ENCODE measurements at regions not wholly inside any gene's neighbourhood (a gene's known extent, or its start where the extent isn't known, plus 50 kb on each side); places are given as distances from the start of the nearest gene placed in this dataset.

DNA sequence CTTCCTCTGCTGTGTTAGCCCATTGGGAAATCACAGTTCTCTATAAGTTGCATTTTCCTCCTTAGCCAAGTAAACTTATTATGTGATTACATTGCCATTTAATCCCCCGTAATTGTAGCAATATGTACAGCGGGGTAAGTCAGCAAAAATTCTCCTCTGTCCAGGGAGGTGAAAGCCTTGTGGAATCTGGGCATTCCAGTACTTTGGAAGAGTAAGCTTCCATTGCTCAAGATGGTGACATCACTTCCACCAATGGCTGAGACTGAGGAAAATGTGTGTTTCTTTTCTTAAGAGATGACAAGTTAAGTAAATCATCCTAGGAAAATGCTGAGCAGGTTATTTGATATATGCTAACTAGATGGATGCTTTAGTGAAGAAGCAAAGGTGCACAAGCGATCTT is 436.7 kb downstream of the CETN3 start:
- Histone ChIP-seq H3K9me3 (ENCODE audit: insufficient read depth, low read length) (no peaks in the 10 kb centered on the region), H3K36me3 (ENCODE audit: low read length) (no peaks in the 10 kb centered on the region)
- TF ChIP-seq EZH2phosphoT487 (conservative IDR thresholded peaks at IDR 0.05; ENCODE audit: low read length) (no peak), CTCF (IDR thresholded peaks at IDR 0.05; ENCODE audit: insufficient read depth, low read length, poor library complexity, severe bottlenecking) (no peak)

GRCh38 chr5:89968958-89969381 is 440.6 kb downstream of the CETN3 start:
- H4K20me1 ChIP-seq (ENCODE audit: low read depth, low read length) = no peaks in the 10 kb centered on the region
- no peak overlapping the region for H3K9ac ChIP-seq (ENCODE audit: low read length)
- H3K9me2 ChIP-seq (replicated peaks; ENCODE audit: insufficient read depth, low read length) = no peaks in the 10 kb centered on the region
- no peak overlapping the region for H2AFZ ChIP-seq (ENCODE audit: low read depth, low read length, severe bottlenecking)
- no peaks in the 10 kb centered on the region for H3F3A ChIP-seq (ENCODE audit: insufficient read depth)
- no peaks in the 10 kb centered on the region for H3K9me3 ChIP-seq (ENCODE audit: insufficient read depth, low read length)
- TF ChIP-seq EZH2phosphoT487 (conservative IDR thresholded peaks at IDR 0.05; ENCODE audit: low read length) (no peak), CTCF (IDR thresholded peaks at IDR 0.05; ENCODE audit: insufficient read depth, low read length, poor library complexity, severe bottlenecking) (no peak)
- H3K36me3 ChIP-seq (ENCODE audit: low read length) = no peaks in the 10 kb centered on the region
- H3K4me3 ChIP-seq (ENCODE audit: insufficient read depth, low read length, poor library complexity, severe bottlenecking) = no peak overlapping the region
- H3K4me2 ChIP-seq (ENCODE audit: low read depth, low read length, poor library complexity, severe bottlenecking) = no peak overlapping the region
- H3K79me2 ChIP-seq (ENCODE audit: insufficient read depth, low read length) = no peaks in the 10 kb centered on the region
- no peaks in the 10 kb centered on the region for H3K27me3 ChIP-seq (ENCODE audit: low read length)
- H3K27ac ChIP-seq (ENCODE audit: low read depth, low read length) = no peak overlapping the region

More for the DNA sequence above, 436.7 kb downstream of the CETN3 start:
- Histone ChIP-seq H3K9ac (ENCODE audit: low read length) (no peak overlapping the region), H3K9me2 (replicated peaks; ENCODE audit: insufficient read depth, low read length) (no peaks in the 10 kb centered on the region), H3K27ac (ENCODE audit: low read depth, low read length) (no peak overlapping the region), H3K27me3 (ENCODE audit: low read length) (no peaks in the 10 kb centered on the region), H4K20me1 (ENCODE audit: low read depth, low read length) (no peaks in the 10 kb centered on the region), H3K4me2 (ENCODE audit: low read depth, low read length, poor library complexity, severe bottlenecking) (no peak overlapping the region), H3K4me3 (ENCODE audit: insufficient read depth, low read length, poor library complexity, severe bottlenecking) (no peak overlapping the region), H3K79me2 (ENCODE audit: insufficient read depth, low read length) (no peaks in the 10 kb centered on the region), H3F3A (ENCODE audit: insufficient read depth) (no peaks in the 10 kb centered on the region), H2AFZ (ENCODE audit: low read depth, low read length, severe bottlenecking) (no peak overlapping the region)

- Histone ChIP-seq H3K36me3 (ENCODE audit: low read length) (no peaks in the 10 kb centered on the region), H3K4me3 (ENCODE audit: insufficient read depth, low read length, poor library complexity, severe bottlenecking) (no peak overlapping the region), H3K79me2 (ENCODE audit: insufficient read depth, low read length) (no peaks in the 10 kb centered on the region), H4K20me1 (ENCODE audit: low read depth, low read length) (no peaks in the 10 kb centered on the region), H3F3A (ENCODE audit: insufficient read depth) (no peaks in the 10 kb centered on the region), H3K27me3 (ENCODE audit: low read length) (no peaks in the 10 kb centered on the region), H3K9me2 (replicated peaks; ENCODE audit: insufficient read depth, low read length) (no peaks in the 10 kb centered on the region), H3K9ac (ENCODE audit: low read length) (no peak overlapping the region), H2AFZ (ENCODE audit: low read depth, low read length, severe bottlenecking) (no peak overlapping the region), H3K9me3 (ENCODE audit: insufficient read depth, low read length) (no peaks in the 10 kb centered on the region), H3K4me2 (ENCODE audit: low read depth, low read length, poor library complexity, severe bottlenecking) (no peak overlapping the region), H3K27ac (ENCODE audit: low read depth, low read length) (no peak overlapping the region)
- TF ChIP-seq CTCF (IDR thresholded peaks at IDR 0.05; ENCODE audit: insufficient read depth, low read length, poor library complexity, severe bottlenecking) = no peak
- TF ChIP-seq EZH2phosphoT487 (conservative IDR thresholded peaks at IDR 0.05; ENCODE audit: low read length) = no peak
Measured at GRCh38 chr5:89967771-89968444, 441.6 kb downstream of the CETN3 start.

Measured in SU-DHL-6 (cell line).